Renal cortex interstitium (tissue), 11 donors: ENCODE measurements at regions not wholly inside any gene's neighbourhood (a gene's known extent, or its start where the extent isn't known, plus 50 kb on each side); places are given as distances from the start of the nearest gene placed in this dataset.
"Not testable (repeated sequence)": the region's sequence is repeated elsewhere in the genome, so short reads cannot be mapped to it uniquely, and the experiment has no call there.

Experiments used
- DNase-seq, 11 donors: peaks; one replicate each; pipeline ENCODE4 v3.0.0-alpha.2; 2013; ENCODE audit warnings: low read depth in 9 of 11, low spot score in 4 of 11; ENCODE audit errors: extremely low read depth in 1 of 11

DNA sequence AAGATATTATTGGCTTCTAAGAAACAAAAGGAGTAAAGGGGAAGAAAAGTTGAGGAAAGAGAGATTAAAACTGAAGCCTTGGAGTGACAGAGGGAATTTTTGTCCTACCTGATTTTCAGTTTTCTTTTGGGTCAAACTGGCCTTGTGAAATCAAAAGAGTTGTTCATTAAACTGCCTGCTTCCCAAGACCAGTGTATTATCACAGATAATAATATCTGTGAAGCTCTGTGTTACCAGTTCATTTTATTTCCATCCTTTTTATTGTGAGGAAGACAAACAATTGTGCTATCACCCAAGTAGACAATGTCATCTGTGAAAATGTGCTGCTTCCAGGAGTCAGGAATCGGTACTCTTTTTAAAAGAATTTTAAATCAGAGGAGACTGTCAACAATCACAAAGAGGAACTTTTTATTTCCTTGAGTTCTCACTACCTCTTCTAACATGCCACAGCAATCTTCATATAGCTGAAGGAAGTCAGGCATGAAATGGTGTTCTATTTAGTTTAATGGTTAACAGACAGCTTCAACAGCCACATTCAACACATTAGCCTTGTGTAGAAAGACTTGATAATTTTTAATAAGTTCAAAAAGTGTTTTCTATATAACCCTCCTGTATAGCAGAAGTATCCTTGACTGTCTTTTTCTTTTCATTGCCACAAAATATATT lies 554.8 kb downstream of the PIK3C3 start:
- DNase-seq, result peak in 1 of 11 donors; percentile 27

DNA sequence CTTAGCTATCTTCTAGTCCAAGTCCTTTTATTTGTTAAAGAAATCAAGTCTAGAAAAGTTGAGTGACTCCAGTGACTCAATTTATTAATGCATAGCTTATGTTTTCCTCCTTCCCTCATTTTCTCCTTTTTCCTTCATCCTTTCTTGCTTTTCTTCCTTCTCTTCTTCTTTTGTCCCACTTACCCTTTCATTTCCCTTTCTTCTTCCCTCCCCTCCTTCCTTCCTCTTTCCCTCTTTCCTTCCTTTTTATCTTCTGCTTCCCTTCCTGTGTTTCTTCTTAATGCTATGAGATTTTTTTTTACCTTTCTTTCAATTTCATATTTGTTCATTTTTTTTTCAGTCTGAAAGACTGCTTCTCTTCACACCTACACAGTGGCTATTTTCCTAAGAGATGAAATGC lies 555.5 kb downstream of the PIK3C3 start:
- DNase-seq, result no peak

DNA sequence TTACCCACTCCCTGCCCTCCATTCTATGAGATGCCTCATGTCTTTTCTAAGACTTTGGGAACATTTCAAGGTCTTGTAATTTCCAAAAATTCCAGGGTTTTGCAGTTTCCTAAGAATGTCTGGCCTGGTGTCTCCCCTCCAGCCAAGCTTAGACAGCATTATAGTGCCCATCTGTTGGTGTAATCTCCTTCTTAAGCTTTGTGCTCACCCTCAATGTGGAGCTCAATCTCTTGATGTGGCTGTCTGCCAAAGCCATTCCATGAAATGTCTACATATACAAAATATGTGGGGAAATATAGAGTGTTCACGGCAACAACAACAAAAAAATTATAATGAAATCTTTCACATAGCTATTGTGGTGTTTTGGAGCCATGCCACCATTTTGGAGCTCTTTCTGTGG lies 558.4 kb downstream of the PIK3C3 start:
- no peak for DNase-seq

DNA sequence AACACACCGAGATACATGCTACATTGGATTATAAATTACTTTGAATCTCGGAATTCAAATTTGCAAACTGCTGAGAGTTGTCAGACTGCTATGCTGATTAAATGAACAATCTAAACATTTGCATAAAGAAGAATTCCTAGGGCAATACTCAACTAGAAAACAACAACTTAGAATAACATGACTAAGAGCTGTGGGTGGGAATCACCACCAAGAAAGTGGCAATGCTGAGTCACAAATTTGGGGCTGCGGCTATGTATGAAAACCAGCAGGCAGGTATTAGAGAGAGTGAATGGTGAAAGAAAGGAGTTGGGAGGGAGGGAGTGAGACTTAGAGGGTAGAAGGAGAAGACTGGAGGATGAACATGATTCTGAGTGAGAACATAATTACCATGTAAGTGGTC lies 559.5 kb downstream of the PIK3C3 start:
- no peak for DNase-seq

DNA sequence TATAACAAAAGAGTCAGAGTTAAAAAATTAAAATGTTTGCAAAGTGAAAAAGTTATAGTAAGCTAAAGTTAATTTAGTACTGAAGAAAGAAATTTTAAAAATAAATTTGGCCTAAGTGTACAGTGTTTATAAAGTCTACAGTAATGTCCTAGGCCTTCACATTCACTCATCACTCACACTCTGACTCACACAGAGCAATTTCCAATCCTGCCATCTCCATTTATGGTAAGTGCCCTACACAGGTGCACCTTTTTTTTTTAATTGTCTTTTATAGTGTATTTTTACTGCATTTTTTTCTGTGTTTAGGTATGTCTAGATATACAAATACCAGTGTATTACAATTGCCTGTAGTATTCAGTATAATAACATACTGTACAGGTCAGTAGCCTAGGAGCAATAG lies 562.9 kb downstream of the PIK3C3 start:
- DNase-seq, result no peak

DNA sequence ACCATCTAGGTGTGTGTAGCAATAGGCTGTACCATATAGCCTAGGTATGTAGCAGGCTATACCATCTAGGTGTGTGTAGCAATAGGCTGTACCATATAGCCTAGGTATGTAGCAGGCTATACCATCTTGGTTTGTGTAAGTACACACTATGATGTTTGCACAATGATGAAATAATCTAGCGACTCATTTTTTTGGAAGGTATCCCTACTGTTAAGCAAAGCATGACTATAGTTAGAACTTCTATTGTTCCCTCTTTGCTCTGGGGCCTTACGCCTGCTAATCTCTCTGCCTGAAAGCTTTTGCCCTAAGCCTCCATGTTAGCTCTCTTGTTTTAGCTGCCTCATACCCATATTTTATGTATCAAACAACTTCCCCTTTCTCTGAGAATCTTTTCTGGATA lies 563.3 kb downstream of the PIK3C3 start:
- not testable (repeated sequence) for DNase-seq

DNA sequence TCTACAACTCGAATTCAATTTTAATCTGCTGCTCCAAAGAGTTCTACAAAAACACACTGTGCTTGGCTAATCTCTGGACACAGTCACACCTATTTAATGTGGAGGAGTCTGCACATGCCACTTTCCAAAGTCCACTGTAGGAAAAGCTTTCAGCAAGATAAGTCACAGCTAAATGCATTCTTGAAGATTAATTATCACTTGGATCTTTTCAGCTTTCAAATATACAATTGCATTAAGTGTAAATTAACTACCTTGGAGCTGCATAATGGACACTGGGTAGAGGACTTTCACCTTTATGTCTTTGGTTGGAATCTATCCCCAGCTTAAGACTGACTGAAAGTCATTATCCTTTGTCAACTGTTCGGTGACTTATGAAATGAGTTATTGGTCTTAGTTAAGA lies 565.1 kb downstream of the PIK3C3 start:
- DNase-seq, result no peak

DNA sequence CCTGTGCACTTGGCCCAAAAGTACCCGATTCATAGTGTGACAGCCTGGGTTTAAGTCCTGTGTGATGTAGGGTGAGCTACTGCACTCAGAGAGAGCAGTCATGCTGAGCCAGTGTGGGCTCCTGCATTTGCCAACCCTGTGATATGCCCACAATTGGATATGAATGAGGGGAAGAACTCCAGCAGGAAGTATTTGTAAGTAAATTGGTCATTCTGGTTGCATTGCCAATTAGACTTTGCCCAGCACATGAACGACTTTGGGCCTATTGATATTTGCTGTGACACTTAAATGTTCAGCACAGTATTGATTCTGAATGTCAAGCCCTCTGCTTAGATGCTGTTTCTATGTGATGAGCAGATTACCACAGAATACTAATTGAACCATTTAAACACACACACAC lies 570.9 kb downstream of the PIK3C3 start:
- DNase-seq, result no peak

DNA sequence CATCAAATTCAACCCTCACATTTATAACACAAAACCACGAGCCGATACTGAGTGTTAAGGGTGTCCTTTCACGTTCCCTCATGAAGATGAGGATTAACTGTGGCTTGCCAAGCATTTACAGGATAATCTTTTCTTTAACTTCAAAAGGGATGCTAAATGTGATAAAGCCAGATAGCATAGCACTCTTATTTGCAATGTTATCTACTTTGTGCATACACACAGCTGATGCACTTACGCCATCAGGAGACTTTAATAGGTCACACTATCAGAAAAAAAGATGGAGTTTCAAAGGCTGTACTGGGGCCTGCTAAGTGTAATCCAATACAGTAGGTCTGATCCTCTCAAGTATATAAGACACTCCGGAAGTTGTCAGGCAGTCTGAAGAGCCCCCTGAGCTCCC lies 572.7 kb downstream of the PIK3C3 start:
- DNase-seq, result no peak

DNA sequence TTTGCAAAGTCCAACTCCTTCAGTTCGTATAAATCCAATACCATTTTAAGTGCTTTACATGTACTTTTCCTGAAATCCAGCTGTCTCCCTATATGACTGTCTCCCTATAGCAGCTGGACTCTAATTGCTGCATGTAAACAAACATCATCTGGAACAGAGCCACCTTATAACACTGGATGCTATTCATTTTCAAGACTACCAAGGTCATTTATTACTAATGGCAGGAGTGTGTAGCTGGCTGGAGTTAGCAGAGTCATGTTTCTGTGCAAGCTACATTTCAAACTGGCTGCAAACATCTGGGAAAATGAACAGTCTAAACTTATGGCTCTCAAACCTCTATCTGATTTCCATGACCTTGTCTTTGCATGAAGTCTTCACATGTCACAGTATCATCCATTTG lies 575.2 kb downstream of the PIK3C3 start:
- peak in 8 of 11 donors; percentile 44 to 70 (median 54) for DNase-seq

DNA sequence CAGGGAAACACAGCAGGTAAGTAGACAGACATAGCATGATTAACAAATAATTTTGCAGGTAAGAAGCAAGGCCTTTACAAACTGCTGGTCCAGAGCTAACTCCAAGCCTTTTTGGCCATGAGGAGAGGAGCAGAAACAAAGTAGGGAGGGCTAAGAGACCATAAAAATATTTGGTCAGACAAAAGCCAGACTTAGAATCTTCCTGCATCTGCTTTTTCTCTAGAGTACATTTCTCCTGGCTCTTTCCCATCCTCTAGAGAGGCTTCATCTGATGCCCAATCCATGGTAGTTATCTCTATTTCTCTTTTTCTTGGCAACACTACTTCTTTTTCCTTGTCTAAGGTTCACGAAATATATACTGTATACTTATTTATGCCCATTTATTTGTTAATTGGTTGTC lies 577.1 kb downstream of the PIK3C3 start:
- no peak for DNase-seq

DNA sequence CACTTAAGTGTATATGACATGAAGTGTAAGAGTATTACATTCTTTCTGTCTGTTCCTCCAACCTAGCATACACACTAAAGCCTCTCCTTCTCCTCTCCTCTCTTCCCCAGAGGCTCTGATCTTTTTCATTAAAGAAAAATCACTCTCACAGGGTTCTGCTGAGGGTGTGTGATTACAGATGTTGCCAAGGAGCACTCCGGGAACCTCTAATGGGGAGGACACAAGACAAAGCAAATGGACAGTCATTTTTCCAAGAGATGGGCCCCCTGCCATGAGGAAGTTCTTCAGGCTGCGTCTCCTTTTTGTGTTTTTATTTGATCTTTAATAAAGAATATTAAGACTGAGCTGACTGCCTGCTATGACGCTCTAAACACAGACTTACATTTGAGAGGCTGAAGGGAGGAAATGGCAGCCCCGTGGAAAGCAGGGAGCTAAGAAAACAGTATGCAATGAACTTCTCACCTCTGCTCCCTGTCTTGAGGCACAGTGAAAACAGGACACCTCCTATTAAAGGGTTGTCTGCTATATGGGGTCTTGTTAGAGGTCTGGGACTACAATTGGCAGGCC lies 578.1 kb downstream of the PIK3C3 start:
- DNase-seq, result peak in 1 of 11 donors; percentile 17

DNA sequence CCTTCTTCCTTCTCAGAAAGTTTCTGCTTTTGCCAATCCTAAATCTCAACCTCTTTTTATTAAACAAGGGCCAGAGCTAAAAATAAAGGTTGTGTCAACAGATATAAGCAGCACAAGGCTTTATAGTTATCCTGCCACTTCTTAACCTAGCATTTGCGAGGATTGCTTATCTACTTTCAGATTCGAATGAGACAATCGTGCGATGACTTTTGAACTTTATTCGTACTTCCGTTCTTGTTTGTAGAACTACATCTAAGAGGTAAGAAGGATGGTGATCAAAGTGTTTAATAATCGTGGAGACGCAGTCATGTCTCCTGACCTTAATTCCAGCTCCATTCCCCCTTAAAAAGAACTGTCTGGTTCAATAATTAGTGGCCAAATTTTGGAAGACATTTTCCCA lies 578.6 kb downstream of the PIK3C3 start:
- no peak for DNase-seq

DNA sequence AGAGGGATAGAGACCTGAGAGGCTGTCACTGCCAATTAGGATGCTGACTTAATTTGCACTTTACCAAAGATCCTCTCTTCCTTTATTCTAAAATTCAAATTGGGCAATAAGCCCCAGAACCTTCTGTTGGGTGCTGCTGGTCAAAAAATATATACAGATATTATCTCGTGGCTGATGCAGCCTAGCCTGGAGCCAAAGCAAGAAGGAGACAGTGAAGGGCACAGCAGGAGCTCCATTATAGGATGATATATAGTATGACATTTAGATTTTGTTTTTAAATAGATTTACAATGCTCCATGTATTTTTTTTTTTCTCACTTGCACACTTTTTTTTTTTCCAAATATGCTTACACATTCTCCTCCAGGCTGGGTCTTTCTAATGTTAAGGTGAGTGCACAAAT lies 579.3 kb downstream of the PIK3C3 start:
- no peak for DNase-seq

DNA sequence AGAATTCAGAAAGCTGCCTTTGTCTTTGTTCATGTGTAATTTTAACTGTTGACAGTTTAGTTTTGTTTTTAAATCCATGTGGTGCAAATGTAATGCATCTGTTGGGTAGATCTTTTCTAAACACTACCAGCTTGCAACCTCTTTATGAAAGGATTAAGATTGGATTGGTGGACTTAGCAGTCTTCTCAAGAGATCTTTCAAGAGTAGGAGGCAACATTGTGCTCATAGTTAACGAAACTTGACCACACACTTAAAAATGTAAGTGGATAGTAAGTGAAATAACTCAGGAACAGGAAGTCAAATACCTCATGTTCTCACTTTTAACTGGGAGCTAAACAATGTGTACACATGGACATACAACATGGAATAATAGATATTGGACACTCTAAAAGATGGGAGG lies 579.0 kb downstream of the RIT2 start:
- DNase-seq, result no peak

DNA sequence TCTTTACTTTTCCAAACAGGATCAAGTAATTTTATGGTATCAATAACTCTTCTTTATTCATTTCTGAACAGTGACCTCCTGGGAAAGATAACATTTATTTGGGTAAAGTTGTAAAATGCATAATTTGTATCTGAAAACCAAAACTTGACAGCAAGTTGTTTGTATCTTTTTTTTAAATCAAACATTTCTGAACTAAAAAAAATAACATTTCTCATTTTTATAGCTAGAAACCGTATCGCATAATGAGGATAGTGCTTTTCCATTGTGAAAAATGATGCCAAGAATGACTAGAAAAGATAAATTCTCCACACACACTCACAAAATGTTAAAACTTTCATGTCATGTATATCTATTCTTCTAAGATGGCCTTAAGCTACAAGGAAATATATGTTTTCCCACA lies 578.2 kb downstream of the RIT2 start:
- DNase-seq, result peak in 2 of 11 donors; percentile 15 to 50

DNA sequence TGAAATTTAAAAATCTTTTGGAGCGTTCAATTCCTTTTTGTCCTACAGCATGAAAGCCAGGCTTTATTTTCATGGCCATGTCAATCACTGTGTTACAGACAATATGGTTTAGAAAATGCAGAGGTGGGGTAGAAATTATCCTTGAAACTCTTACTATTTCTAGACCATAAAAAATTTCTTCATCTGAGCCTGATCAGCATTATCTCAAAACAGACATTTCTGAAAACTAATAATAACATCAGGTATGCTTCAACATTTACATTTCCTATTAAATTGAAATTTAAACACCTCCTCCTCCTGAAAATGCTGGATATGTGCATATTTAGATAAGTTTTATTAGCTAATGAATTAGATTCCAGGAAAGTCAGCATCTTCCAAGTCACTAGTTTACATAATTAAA lies 570.6 kb downstream of the RIT2 start:
- no peak for DNase-seq

DNA sequence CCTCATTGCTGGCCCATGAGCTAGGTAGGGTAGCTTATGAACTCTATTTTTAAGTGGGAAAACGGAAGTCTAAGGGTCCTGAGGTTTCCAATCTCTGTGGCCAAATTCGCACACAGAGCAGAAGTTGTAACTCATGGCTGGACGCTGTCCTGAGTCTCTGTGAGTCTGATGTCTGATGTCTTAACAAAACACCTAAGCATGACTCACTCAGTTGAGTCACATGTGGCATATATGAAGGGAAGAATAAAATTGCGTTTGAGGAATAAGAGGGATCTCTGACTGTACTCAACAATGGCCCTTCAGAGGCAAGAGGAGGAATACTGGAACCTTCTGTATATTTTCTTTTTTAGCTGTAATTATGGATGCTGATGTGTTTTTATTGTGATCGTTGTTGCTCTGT lies 569.7 kb downstream of the RIT2 start:
- DNase-seq, result no peak

DNA sequence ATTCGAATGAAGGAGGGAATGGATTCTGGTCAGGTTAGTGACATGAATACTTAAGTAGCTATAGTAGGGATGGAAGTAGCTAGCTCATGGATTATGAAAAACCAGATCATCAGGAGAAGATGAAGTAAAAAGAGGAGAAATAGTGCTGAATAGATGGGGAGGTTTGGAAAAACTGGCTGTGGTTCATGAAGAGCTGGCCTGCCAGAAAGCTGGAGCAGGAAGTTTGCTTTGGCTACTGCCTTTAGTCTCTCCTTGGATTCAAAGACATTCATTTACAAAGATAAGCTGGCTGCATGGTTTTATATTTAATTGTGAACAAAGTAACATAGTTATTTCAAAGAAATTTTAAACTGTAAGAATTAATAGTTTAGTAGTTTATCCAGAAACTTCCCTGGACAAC lies 567.0 kb downstream of the RIT2 start:
- no peak for DNase-seq

DNA sequence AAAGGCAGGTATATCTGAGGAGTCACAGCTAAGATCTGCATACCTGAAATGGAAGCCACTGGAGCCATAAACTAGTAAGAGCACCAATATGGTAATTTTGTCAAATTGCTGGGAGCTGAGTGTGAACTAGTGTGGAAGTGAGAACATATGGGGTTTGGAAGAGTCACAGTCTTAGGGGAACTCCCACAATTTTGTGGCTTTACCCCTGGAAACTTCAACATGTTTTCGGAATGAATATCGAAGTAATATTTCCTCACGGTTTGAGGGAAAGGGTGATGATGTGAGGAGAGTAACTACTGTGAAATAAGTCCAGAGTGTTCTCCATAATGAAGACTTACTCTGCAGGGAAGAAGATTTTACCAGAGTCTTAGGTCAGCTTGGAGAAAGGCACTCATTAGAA lies 565.9 kb downstream of the RIT2 start:
- DNase-seq, result no peak

DNA sequence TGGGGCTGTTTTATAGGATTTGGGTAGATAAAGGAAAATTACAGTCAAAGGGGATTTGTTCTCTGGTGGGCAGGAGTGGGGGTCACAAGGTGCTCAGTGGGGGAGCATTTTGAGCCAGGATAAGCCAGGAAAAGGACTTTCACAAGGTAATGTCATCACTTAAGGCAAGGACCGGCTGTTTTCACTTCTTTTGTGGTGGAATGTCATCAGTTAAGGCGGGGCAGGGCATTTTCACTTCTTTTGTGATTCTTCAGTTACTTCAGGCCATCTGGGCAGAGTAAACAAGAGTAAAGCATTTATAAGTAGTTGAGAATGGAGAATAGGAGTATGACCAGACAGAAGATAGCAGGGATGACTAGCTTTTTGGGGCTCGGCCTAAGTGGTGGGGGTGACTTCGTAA lies 562.9 kb downstream of the RIT2 start:
- not testable (repeated sequence) for DNase-seq
